Omental fat pad (tissue), 1 donor: ENCODE measurements at regions not wholly inside any gene's neighbourhood (a gene's known extent, or its start where the extent isn't known, plus 50 kb on each side); places are given as distances from the start of the nearest gene placed in this dataset.
"Not testable (repeated sequence)": the region's sequence is repeated elsewhere in the genome, so short reads cannot be mapped to it uniquely, and the experiment has no call there.

Source experiments
- ATAC-seq: fragments of 150-250 bp; one replicate; pipeline ENCODE4 v1.9.1; 2016; ENCODE audit warnings: mild to moderate bottlenecking, moderate library complexity; ENCODE audit not compliant: low FRiP score
- DNase-seq: peaks from one replicate; pipeline ENCODE4 v3.0.0-alpha.2; 2019; ENCODE audit warnings: low spot score

- not testable (repeated sequence) for DNase-seq, ATAC-seq
Measured at GRCh38 chr1:149269001-149269702, 165.8 kb upstream of the NBPF9 start.

GRCh38 chr1:149269833-149270232, 166.5 kb upstream of the NBPF9 start:
- not testable (repeated sequence) for DNase-seq, ATAC-seq

GRCh38 chr1:149274493-149274892, 171.1 kb upstream of the NBPF9 start:
- DNase-seq, ATAC-seq: not testable (repeated sequence)

GRCh38 chr1:149275802-149276201, 172.5 kb upstream of the NBPF9 start:
- DNase-seq, ATAC-seq: not testable (repeated sequence)

GRCh38 chr1:149276496-149276895, 173.1 kb upstream of the NBPF9 start:
- not testable (repeated sequence) for ATAC-seq, DNase-seq

- not testable (repeated sequence) for DNase-seq, ATAC-seq
Measured at GRCh38 chr1:149278156-149278555, 174.8 kb upstream of the NBPF9 start.

GRCh38 chr1:149279015-149279414, 175.7 kb upstream of the NBPF9 start:
- not testable (repeated sequence) for DNase-seq, ATAC-seq

GRCh38 chr1:149279512-149279911, 176.2 kb upstream of the NBPF9 start:
- DNase-seq, ATAC-seq: not testable (repeated sequence)

GRCh38 chr1:149284773-149285172, 181.4 kb upstream of the NBPF9 start:
- not testable (repeated sequence) for DNase-seq, ATAC-seq

GRCh38 chr1:149285205-149285604, 181.9 kb upstream of the NBPF9 start:
- not testable (repeated sequence) for DNase-seq
- peak; percentile 34 for ATAC-seq

GRCh38 chr1:149285638-149286037, 182.3 kb upstream of the NBPF9 start:
- peak; percentile 14 for DNase-seq
- peak; percentile 91 for ATAC-seq

- not testable (repeated sequence) for ATAC-seq, DNase-seq
Measured at GRCh38 chr1:149288580-149288979, 185.2 kb upstream of the NBPF9 start.

GRCh38 chr1:149300478-149301218, 174.2 kb upstream of the NBPF19 start:
- ATAC-seq: peak; percentile 75
- DNase-seq: not testable (repeated sequence)

- not testable (repeated sequence) for ATAC-seq, DNase-seq
Measured at GRCh38 chr1:149301282-149301681, 173.6 kb upstream of the NBPF19 start.

- ATAC-seq: peak; percentile 69
- not testable (repeated sequence) for DNase-seq
Measured at GRCh38 chr1:149304796-149305195, 170.0 kb upstream of the NBPF19 start.

- not testable (repeated sequence) for DNase-seq, ATAC-seq
Measured at GRCh38 chr1:149307640-149308039, 167.2 kb upstream of the NBPF19 start.

GRCh38 chr1:149314921-149315320, 159.9 kb upstream of the NBPF19 start:
- DNase-seq, ATAC-seq: not testable (repeated sequence)

- peak; percentile 76 for ATAC-seq
- not testable (repeated sequence) for DNase-seq
Measured at GRCh38 chr1:149320971-149321731, 153.7 kb upstream of the NBPF19 start.

GRCh38 chr1:149321732-149322016, 153.2 kb upstream of the NBPF19 start:
- not testable (repeated sequence) for DNase-seq, ATAC-seq

- DNase-seq, ATAC-seq: not testable (repeated sequence)
Measured at GRCh38 chr1:149330081-149330335, 144.8 kb upstream of the NBPF19 start.
